ENCODE measurements at regions not wholly inside any gene's neighbourhood (a gene's known extent, or its start where the extent isn't known, plus 50 kb on each side); places are given as distances from the start of the nearest gene placed in this dataset.

DNA sequence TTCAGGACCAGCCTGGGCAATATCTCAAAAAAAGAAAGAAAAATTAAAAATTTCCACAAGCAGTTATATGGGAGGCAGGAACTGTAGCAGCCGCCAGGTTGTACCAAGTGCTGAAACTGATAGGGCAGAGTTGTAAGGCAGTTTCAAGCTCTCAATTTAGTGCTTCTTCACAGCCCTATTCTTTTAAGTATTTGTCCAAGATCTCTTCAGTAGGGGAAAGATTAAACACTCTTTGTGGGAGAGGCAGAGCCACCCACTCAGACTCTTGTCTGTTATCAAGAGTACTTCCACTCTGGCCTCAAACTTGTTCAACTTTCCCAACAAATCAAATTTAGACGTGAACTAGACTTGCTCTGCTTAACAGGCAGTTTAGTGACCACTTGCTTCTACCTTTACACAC lies 228.7 kb downstream of the REEP3 start:
- DNase-seq (ENCODE audit: low spot score in 2 of 2) = no peak
- no peak overlapping the region for H3K27ac ChIP-seq
- WGBS = 83% methylated on average over 2 of the region's 2 CpGs
- H3K27me3 ChIP-seq = no peaks in the 10 kb centered on the region
- H3K36me3 ChIP-seq = no peaks in the 10 kb centered on the region
- no peaks in the 10 kb centered on the region for H3K4me1 ChIP-seq
- TF ChIP-seq EP300 (IDR thresholded peaks at IDR 0.05) (no peak), POLR2AphosphoS5 (IDR thresholded peaks at IDR 0.05) (no peak), POLR2A (IDR thresholded peaks at IDR 0.05) (no peak)
- TF ChIP-seq, protein P1, sequence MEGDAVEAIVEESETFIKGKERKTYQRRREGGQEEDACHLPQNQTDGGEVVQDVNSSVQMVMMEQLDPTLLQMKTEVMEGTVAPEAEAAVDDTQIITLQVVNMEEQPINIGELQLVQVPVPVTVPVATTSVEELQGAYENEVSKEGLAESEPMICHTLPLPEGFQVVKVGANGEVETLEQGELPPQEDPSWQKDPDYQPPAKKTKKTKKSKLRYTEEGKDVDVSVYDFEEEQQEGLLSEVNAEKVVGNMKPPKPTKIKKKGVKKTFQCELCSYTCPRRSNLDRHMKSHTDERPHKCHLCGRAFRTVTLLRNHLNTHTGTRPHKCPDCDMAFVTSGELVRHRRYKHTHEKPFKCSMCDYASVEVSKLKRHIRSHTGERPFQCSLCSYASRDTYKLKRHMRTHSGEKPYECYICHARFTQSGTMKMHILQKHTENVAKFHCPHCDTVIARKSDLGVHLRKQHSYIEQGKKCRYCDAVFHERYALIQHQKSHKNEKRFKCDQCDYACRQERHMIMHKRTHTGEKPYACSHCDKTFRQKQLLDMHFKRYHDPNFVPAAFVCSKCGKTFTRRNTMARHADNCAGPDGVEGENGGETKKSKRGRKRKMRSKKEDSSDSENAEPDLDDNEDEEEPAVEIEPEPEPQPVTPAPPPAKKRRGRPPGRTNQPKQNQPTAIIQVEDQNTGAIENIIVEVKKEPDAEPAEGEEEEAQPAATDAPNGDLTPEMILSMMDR (IDR thresholded peaks at IDR 0.05) = no peak
- H3K4me3 ChIP-seq = no peak overlapping the region
- no peaks in the 10 kb centered on the region for H3K9me3 ChIP-seq

DNA sequence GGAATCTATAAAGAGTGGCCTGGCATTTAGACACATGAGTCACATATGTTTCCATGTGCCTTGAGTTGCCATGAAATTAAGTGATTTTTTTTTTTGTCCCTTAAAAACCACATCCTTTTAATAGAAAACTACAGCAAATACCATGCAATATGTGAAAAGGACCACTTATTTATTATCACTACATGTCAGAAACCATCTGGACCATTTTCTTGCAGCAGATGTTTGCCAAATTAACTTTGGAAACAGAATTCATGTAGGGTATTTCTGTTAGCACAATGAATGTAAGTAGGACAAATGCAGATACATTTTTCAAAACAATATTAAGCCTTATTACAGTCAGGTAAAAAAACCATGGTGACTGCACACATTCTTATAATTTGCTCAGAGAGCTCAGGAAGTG lies 230.6 kb downstream of the REEP3 start:
- H3K36me3 ChIP-seq = no peaks in the 10 kb centered on the region
- H3K9me3 ChIP-seq = no peaks in the 10 kb centered on the region
- TF ChIP-seq POLR2A (IDR thresholded peaks at IDR 0.05) = no peak
- TF ChIP-seq, protein P1 (IDR thresholded peaks at IDR 0.05) = no peak
- no peak for TF ChIP-seq POLR2AphosphoS5 (IDR thresholded peaks at IDR 0.05)
- DNase-seq (ENCODE audit: low spot score in 2 of 2) = no peak
- no peak overlapping the region for H3K27ac ChIP-seq
- H3K27me3 ChIP-seq = no peaks in the 10 kb centered on the region
- H3K4me3 ChIP-seq = no peak overlapping the region
- H3K4me1 ChIP-seq = no peaks in the 10 kb centered on the region

DNA sequence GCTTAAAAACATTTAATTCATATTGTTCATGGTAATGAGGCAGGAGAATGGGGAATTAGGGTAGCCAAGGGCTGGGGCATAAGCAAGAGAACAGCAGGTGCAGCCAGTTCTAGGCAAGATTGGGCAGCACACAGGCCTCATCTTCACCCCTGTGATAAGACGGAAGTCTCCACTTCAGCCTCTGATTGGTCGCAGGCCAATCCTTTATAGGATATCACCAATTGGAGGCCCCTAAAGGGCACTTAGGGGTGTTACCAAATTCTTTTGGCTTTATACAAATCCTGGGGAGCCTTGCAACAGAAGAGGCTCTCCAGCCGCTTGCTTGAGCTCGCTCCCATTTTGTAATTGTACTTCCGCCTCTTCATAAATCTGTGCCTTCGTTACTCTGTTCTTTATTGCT lies 231.1 kb downstream of the REEP3 start:
- no peak for DNase-seq (ENCODE audit: low spot score in 2 of 2)
- Histone ChIP-seq H3K27me3 (no peaks in the 10 kb centered on the region), H3K4me1 (no peaks in the 10 kb centered on the region), H3K9me3 (no peaks in the 10 kb centered on the region), H3K36me3 (no peaks in the 10 kb centered on the region), H3K27ac (no peak overlapping the region), H3K4me3 (no peak overlapping the region)
- no peak for TF ChIP-seq POLR2A (IDR thresholded peaks at IDR 0.05)
- WGBS = 88% methylated on average over 6 of the region's 6 CpGs

DNA sequence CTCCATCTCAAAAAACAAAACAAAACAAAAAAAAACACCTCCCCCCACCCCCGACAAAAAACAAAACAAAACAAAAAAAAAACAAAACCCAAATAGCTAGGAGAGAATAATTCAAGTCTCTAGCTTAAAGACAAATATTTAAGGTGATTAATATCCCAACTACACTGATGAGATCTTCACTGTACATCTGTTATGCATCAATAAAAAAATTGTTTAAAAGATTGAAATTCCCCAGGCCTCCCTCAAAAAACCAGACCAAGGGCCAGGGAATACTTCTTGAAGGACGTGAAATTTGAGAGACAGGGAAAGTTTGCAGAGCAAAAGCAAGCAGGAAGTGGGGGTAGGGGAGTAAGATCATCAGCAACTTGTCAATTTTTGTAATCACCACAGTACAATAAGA lies 232.6 kb downstream of the REEP3 start:
- DNase-seq (ENCODE audit: low spot score in 2 of 2) = no peak
- no peak overlapping the region for H3K4me3 ChIP-seq
- H3K9me3 ChIP-seq = no peaks in the 10 kb centered on the region
- TF ChIP-seq POLR2A (IDR thresholded peaks at IDR 0.05) (no peak), POLR2AphosphoS5 (IDR thresholded peaks at IDR 0.05) (no peak), EP300 (IDR thresholded peaks at IDR 0.05) (no peak)
- TF ChIP-seq, protein P1 (IDR thresholded peaks at IDR 0.05) = no peak
- H3K36me3 ChIP-seq = no peaks in the 10 kb centered on the region
- no peak overlapping the region for H3K27ac ChIP-seq
- no peaks in the 10 kb centered on the region for H3K27me3 ChIP-seq
- no peaks in the 10 kb centered on the region for H3K4me1 ChIP-seq
- WGBS = 53% methylated on average over 2 of the region's 2 CpGs

DNA sequence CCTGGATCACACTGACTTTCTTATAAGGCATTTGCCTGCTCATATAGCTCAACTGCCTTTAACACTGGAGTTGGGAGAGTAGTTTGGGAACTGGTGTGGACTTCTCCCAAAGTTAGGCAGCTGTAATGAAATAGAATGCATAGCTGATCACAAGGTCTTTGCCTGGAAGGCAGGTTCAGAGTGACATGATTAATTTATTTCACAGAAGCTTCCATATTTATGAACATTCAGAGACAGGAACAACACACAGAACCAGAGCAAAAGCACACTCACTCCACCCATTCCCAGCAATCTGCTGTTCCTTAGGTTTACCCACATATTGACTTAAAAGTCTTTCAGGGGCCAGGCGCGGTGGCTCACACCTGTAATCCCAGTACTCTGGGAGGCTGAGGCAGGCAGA lies 234.2 kb downstream of the REEP3 start:
- H3K9me3 ChIP-seq = no peaks in the 10 kb centered on the region
- TF ChIP-seq POLR2AphosphoS5 (IDR thresholded peaks at IDR 0.05) (no peak), EP300 (IDR thresholded peaks at IDR 0.05) (no peak), POLR2A (IDR thresholded peaks at IDR 0.05) (no peak)
- TF ChIP-seq, protein P1 (IDR thresholded peaks at IDR 0.05) = no peak
- WGBS = 95% methylated on average over 2 of the region's 2 CpGs

DNA sequence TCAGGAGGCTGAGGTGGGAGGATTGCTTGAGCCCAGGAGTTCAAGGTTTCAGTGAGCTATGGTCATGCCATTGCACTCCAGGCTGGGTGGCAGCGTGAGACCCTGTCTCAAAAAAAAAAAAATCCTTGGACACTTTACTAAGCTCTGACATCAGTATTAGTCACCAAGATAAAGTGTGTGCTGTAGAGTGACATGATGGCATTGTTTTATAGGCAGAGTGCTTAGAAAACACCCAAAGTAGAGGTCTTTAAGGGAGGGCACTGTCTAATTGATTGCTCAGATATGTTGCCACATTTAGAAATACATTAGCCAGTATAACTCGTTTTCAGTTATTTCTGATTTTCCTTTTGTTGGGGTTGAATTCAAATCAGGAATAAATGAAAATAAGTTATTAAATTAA lies 235.9 kb downstream of the REEP3 start:
- WGBS = 89% methylated on average over 2 of the region's 2 CpGs
- no peak for DNase-seq (ENCODE audit: low spot score in 2 of 2)
- H3K36me3 ChIP-seq = no peaks in the 10 kb centered on the region

More for the DNA sequence above, 234.2 kb downstream of the REEP3 start:
- H3K4me3 ChIP-seq = no peak overlapping the region
- H3K27ac ChIP-seq = no peak overlapping the region
- no peaks in the 10 kb centered on the region for H3K36me3 ChIP-seq
- H3K27me3 ChIP-seq = no peaks in the 10 kb centered on the region
- H3K4me1 ChIP-seq = peaks cover 4% of the 10 kb centered on the region
- DNase-seq (ENCODE audit: low spot score in 2 of 2) = no peak

More for the DNA sequence above, 235.9 kb downstream of the REEP3 start:
- Histone ChIP-seq H3K27ac (no peak overlapping the region), H3K9me3 (no peaks in the 10 kb centered on the region), H3K27me3 (no peaks in the 10 kb centered on the region), H3K4me1 (peaks cover 7% of the 10 kb centered on the region), H3K4me3 (no peak overlapping the region)
- no peak for TF ChIP-seq POLR2A (IDR thresholded peaks at IDR 0.05)
- no peak for TF ChIP-seq EP300 (IDR thresholded peaks at IDR 0.05)
- TF ChIP-seq POLR2AphosphoS5 (IDR thresholded peaks at IDR 0.05) = no peak
- TF ChIP-seq, protein P1 (IDR thresholded peaks at IDR 0.05) = no peak
